ENCODE measurements at regions not wholly inside any gene's neighbourhood (a gene's known extent, or its start where the extent isn't known, plus 50 kb on each side); places are given as distances from the start of the nearest gene placed in this dataset.

- DNase-seq (no peak), ATAC-seq (no peak)
- TF ChIP-seq, protein P1, sequence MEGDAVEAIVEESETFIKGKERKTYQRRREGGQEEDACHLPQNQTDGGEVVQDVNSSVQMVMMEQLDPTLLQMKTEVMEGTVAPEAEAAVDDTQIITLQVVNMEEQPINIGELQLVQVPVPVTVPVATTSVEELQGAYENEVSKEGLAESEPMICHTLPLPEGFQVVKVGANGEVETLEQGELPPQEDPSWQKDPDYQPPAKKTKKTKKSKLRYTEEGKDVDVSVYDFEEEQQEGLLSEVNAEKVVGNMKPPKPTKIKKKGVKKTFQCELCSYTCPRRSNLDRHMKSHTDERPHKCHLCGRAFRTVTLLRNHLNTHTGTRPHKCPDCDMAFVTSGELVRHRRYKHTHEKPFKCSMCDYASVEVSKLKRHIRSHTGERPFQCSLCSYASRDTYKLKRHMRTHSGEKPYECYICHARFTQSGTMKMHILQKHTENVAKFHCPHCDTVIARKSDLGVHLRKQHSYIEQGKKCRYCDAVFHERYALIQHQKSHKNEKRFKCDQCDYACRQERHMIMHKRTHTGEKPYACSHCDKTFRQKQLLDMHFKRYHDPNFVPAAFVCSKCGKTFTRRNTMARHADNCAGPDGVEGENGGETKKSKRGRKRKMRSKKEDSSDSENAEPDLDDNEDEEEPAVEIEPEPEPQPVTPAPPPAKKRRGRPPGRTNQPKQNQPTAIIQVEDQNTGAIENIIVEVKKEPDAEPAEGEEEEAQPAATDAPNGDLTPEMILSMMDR (IDR thresholded peaks at IDR 0.05) = no peak
- H3K27ac ChIP-seq = no peak overlapping the region
- no peak overlapping the region for H3K4me3 ChIP-seq
- H3K4me1 ChIP-seq = peaks cover 0 to 36% (median 13%) of the 10 kb centered on the region in 9 donors
- H3K9me3 ChIP-seq = no peaks in the 10 kb centered on the region
- peaks cover 0 to 14% (median 0%) of the 10 kb centered on the region in 9 donors for H3K36me3 ChIP-seq
- intact Hi-C loops (cut with DNase I) = loop anchor here in 1 of 10 donors (10.0 kb wide), 1 partner anchor 85 kb away; no protein-coding TSS in a partner anchor
- WGBS, 2 donors = 88 to 89% methylated on average over 5 of the region's 5 CpGs
- H3K27me3 ChIP-seq = no peaks in the 10 kb centered on the region
Observed at GRCh38 chr13:50090211-50090610, 75.0 kb downstream of the KCNRG start.

DNA sequence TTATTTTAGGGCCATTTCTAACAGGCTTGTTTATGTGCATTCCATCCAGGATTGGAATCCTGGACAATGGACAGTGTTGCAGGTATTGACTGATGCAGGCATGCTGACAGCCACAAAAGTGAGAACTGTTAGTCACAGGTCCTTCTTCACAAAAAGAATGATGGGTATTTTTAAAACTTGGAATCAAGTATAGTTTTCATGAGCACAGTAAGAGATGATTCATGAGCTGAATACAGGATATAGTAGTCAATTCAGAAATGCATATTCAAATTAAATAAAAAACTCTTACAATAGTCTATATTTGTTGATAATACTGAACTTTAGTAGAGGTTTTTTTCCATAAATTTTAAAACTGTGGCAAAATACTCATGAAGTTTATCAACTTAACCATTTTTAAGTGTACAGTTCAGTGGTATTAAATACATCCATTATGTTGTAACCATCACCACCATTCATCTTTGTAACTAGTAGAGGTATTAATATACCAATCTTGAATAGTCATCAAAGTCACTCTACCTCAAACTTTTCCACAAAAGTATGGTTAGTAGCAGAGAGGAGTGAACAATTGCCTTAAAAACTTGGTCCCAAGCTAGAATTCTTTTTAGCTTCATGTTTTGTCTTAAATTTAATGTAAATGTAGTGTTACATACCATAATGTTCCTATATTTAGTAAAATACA is 79.5 kb downstream of the KCNRG start:
- Histone ChIP-seq H3K27me3 (no peaks in the 10 kb centered on the region), H3K9me3 (peaks cover 0 to 19% (median 4%) of the 10 kb centered on the region in 11 donors), H3K4me1 (peaks cover 0 to 45% (median 22%) of the 10 kb centered on the region in 9 donors), H3K27ac (no peak overlapping the region), H3K36me3 (peaks cover 0 to 28% (median 0%) of the 10 kb centered on the region in 9 donors), H3K4me3 (no peak overlapping the region)
- ATAC-seq (no peak), DNase-seq (no peak)
- intact Hi-C loops (cut with DNase I) = loop anchor here in 1 of 10 donors (10.0 kb wide), 1 partner anchor 90 kb away; no protein-coding TSS in a partner anchor
- TF ChIP-seq, protein P1 (IDR thresholded peaks at IDR 0.05) = no peak

DNA sequence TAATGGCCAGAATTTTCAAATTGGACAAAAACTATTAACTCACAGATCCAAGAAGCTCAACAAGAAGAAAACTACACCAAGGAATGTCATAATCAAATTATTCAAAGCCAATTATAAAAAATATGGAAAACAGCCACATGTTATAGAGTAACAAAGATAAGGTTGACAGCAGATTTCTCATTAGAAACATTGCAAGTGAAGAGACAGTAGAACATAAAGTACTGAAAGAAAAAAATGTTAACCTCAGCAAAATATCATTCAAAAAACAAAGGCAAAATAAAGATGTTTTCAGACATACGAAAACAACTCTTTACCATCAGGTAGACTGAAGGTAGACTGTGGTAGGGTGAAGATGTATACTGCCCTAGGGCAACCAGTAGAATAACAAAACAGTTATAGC is 83.4 kb downstream of the KCNRG start:
- no peaks in the 10 kb centered on the region for H3K27me3 ChIP-seq
- peaks cover 0 to 19% (median 4%) of the 10 kb centered on the region in 11 donors for H3K9me3 ChIP-seq
- H3K36me3 ChIP-seq = peaks cover 0 to 29% (median 0%) of the 10 kb centered on the region in 9 donors
- intact Hi-C loops (cut with DNase I) = loop anchor here in 1 of 10 donors (10.0 kb wide), 1 partner anchor 94 kb away; no protein-coding TSS in a partner anchor
- peaks cover 0 to 26% (median 9%) of the 10 kb centered on the region in 9 donors for H3K4me1 ChIP-seq
- no peak overlapping the region for H3K4me3 ChIP-seq
- ATAC-seq (no peak), DNase-seq (no peak)
- 98% methylated on average over 1 of the region's 1 CpG for WGBS, 2 donors
- TF ChIP-seq, protein P1 (IDR thresholded peaks at IDR 0.05) = no peak
- H3K27ac ChIP-seq = no peak overlapping the region

DNA sequence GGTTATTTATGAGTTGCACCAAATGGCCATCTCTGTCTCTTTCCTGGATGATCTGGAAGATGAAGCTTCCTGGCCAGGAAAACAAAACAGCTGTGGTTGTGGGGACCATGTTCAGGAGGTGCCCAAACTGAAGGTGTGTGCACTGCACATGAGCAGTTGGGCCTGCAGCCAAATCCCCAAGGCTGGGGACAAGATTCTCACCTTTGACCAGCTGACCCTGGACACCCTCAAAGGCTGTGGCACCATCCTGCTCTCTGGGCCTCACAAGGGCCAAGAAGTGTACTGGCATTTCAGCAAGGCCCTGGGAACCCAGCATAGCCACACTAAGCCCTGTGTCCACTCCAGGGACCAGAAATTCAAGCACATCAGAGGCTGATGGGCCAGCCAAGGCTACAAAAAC is 84.2 kb downstream of the KCNRG start:
- TF ChIP-seq, protein P1 (IDR thresholded peaks at IDR 0.05) = no peak
- peaks cover 0 to 25% (median 0%) of the 10 kb centered on the region in 9 donors for H3K36me3 ChIP-seq
- H3K9me3 ChIP-seq = peaks cover 0 to 19% (median 4%) of the 10 kb centered on the region in 11 donors
- peaks cover 0 to 29% (median 9%) of the 10 kb centered on the region in 9 donors for H3K4me1 ChIP-seq
- no peak overlapping the region for H3K27ac ChIP-seq
- intact Hi-C loops (cut with DNase I) = loop anchor here in 1 of 10 donors (10.0 kb wide), 1 partner anchor 95 kb away; no protein-coding TSS in a partner anchor
- peak in 1 of 8 donors; percentile 67 for ATAC-seq
- DNase-seq = no peak
- H3K4me3 ChIP-seq = no peak overlapping the region
- no peaks in the 10 kb centered on the region for H3K27me3 ChIP-seq
